Amniotic stem cell (primary cell): ENCODE measurements at regions not wholly inside any gene's neighbourhood (a gene's known extent, or its start where the extent isn't known, plus 50 kb on each side); places are given as distances from the start of the nearest gene placed in this dataset.
"Not testable (repeated sequence)": the region's sequence is repeated elsewhere in the genome, so short reads cannot be mapped to it uniquely, and the experiment has no call there.

Experiments
- DNase-seq: peaks from one replicate; lab custom pipeline; 2025; lab: John Stamatoyannopoulos, UW

DNA sequence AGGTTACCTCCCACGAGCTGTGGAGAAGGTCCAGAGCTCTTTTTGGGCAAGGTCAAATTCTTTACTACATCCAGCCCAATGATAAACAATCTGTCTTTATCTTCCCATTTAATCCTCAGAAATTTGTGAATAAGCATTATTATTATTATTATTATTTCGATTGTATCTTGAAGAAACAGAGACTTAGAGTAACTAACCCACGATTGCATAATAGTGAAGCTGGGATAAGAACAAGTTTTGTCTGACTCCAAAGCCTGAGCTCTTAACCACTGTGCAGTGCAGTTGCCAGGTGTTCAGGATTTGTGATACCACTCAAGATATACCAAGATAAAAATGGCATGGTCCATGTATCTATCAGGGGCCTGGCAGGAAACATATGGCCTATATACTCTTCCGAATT lies 166.5 kb upstream of the LDB2 start:
- DNase-seq = no peak

DNA sequence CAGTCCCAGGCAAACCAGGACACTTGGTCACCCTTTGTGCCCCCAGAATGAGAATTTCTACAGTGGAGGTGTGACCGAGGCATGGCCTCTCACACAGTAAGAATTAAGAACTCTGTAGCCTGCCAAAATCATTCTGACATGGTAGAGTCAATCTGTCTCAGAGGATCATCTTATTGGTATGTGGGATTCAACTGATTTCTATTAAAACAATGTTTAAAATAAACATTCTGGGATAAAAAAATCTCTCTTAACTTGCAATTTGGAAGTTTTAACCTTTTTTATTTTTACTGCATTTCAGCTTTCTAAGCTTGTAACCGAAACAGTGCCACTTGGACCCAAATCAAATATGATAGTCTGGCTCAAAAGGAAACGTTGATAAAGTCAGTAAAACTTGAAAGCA lies 165.4 kb upstream of the LDB2 start:
- peak; percentile 26 for DNase-seq

DNA sequence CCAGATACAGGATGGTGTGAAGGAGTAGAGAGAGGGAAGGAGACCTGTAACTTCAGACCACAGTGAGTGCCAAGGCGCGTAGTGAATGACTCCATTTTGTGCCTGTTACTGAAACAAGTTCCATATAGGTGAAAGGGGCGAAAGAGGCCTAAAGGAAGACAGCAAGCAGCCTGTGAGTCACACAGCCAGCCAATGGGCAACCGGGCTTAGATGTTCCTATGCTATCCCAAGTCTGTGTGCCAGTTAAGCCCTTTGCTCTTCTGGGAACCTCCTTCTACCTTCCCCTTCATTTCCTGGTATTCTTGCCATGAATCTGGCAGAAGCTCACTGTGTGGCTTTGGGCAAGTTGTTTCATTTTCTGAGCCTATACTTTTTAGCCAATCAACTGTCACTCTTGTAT lies 161.8 kb upstream of the LDB2 start:
- DNase-seq = no peak

DNA sequence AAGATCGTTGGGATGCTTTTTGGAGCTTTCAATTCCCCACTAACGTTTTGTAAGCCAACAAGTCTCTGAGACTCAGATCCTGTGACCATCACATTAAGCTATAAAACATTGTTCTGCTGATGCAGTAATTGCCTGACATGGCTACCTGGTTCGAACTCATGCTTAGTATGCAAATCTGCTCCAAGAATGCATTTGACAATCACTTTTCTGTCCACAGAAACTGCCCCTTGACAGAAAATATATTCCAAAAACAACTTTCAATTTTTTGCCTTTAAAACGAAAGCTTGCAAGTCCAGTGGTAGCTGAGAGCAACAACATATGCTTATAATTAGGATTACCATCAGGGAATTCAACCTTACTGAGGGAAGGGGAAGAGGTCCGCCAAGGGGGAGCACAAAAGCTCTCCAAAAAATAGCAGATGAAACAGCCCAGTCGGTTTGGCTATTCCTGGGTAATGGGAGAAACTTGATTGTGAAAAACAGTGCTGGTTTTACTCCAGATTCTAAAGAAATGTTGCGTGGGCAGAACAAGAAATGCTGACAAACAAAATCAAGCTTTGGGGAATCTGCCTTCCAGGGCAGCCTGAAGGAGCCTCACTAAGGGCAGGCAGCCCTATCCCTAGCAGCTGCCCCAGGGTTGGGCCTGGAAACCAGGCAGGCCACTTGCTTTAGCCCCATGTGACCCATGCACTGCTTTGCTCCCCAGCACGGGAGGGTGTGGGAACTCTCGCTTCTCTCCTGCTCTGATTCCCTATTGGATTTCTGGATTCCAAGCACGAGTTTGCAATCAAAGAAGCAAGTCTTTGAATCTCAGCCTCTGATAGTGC lies 160.7 kb upstream of the LDB2 start:
- peak; percentile 15 for DNase-seq

DNA sequence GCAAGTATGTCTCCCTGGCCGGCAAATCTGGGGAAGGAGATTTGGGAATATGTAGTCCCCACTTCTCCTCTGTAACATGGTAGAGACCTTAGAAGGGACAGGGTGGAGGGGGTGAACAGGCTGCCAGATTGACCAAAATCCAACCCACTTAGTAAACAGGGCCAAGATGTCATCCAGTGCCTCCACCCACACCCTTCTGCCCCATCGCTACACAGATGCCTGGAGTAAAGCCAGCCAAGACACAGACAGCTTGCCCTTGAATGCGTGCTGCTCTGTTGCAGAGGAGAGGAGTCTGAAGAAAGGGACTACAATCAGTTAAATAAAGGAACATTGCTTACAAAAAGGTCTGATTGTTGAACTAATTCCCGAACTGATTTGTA lies 160.1 kb upstream of the LDB2 start:
- DNase-seq = peak; percentile 12

DNA sequence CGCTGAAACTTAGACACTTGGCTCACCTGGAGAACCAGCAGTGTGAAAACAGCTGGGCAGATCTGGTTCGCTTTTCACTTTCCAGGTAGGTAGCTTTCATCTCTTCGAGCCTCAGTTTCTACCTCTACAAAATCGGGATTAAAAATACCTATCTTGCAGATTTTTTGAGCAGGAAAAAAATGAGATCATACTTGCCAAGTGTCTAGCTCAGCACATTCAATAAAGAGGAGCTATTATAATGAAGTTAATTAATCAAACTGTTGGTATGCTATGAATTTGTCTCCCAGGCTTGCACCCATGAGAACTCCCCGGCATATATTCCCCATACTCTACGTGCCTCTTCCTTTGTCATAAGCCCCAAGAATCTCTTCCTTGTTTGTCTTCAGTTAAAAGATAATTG lies 158.6 kb upstream of the LDB2 start:
- no peak for DNase-seq

DNA sequence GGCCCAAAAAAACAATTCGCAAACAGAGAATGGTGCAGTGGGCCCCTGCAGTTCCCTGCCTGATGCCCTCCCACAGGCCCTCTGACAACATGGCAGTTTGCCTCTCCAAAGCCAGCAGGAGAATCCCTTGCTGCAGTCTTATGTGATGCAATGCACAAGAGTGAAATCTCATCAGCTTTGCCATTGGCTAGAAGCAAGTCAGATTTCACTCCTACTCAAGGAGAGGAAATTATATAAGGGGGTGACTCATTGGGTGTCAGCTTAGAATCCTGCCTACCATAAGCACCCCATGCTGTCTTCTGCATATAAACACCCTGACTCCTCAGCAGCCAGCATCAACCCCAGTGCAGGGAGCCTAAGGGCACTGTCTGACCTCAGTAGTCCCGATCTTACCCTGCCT lies 157.3 kb upstream of the LDB2 start:
- DNase-seq = peak; percentile 53

DNA sequence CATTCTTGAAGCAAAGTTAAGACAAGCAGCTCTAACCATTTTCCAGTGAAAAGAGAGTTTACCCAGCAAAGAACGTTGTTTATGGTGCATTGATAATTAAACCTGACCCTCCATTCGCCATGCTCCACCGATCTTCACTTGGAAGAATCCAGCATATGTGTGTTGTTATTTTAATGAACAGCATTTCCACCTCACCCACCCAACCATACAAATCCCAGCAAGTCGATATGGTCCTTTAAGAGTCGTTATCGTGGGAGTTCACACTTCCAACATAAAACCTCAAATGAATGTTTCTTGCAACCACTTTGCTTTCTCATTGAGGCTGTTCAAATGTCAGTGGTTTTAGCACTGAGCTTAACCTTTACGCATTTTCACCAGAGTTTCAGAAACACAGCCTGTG lies 147.4 kb upstream of the LDB2 start:
- no peak for DNase-seq

DNA sequence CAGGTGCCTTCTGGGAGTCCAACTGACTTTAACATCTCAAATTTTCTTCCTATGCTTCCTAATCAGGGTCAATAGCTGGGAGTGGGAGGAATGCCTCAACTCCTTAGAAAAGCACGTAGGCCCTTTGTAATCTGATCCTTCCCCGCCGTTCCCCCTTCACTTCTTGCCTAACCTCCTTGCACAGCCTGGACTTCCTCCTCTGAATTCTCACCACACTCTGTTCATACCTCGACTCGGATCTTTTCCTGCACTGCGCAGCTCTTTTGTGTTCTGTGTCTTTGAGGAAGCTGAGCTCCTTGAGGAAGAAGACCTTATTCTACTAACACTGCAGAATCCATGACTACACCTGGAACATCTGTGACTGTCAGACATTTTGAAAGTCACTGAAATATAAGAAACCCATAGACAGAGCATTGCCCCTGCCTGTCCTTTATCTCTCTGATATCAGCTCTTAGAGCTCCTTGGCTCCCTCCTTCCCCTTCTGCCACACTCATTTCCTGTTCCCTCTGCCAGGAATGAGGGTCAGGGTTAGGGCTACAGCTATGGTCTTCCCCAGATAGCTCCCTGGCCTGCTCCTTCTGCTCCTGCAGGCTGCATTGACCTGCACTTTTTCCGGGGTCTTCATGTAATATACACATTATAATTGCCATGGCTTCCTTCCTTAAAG lies 140.2 kb upstream of the LDB2 start:
- DNase-seq = no peak

DNA sequence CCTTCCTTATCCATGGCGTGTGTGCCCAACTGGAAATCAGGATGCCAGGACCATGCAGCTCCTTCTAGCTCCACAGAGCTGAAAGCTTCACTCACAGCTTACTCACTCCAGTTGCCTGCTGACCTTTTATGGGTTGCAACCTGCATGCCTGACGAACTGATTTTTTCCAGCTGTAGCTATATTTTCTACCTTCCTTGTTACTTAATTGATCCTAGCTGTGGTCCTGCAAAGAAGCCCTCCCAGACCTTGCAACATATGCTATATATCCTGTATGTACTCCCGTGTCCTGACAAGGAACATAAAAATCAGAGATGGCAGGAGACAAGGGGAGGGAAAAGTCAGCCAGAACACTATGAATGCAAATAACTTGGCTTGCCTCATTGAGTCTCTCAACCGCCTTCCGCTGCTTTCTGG lies 135.3 kb upstream of the LDB2 start:
- DNase-seq = no peak

DNA sequence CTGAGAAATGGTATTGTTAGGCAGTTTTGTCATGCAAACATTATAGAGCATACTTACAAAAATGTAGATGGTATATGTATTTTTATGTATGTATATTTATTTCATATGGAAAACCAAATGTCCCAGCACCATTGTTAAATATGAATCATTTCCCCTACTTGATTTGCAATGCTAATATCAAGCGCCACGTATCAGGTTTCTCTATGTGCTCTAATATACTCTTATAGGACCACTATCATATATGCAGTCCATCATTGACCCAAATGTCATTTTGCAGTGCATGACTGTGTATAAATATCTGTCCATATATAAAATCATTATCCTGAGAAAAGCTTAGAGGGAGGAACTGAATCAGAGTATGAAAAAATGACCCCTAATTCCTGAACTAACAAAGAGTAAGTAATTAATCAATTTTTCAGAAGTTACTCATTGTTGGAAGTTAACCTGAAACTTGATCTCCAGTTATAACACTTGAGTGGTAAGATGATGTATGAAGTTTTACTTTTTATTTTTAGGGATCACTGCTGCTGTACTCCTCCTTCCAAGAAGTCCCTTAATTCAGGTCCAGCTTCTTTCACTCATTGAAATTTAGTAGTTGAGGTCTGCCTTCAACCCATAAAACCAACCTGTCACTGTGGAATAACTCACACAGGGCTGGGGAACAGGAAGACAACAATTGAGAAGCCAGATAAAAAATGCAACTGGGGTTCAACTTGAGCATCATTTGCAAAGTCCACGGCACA lies 134.8 kb upstream of the LDB2 start:
- DNase-seq = no peak

DNA sequence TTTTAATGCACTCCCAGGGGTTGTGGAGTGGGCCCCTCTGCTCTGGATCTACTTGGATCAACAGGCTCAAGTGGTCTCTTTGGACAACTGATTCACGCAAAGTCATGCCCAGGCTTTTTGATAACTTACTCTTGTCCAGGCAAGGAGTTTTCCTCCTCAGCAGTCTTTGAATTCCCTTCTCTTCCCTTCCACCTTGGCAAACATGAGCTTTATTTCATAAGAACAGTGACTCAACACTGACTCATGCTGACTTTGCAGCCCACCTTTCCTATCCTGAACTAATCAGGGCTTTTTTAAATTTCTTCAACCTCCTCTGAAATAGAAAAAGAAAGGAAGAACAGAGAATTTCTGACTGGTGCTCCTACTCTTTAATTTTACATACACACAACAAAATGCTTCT lies 132.1 kb upstream of the LDB2 start:
- DNase-seq = peak; percentile 52

DNA sequence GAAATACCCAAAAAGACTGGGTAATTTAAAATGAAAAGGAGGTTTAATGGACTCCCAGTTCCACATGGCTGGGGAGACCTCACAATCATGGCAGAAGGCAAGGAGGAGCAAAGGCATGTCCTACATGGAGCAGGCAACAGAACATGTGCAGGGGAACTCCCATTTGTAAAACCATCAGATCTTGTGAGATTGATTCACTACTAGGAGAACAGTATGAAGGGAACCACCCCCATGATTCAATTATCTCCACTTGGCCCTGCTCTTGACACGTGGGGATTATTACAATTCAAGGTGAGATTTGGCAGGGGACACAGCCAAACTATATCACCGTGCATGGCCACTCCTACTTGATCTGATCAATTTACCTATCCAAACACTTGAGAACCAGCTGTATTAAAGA lies 131.5 kb upstream of the LDB2 start:
- DNase-seq = no peak

DNA sequence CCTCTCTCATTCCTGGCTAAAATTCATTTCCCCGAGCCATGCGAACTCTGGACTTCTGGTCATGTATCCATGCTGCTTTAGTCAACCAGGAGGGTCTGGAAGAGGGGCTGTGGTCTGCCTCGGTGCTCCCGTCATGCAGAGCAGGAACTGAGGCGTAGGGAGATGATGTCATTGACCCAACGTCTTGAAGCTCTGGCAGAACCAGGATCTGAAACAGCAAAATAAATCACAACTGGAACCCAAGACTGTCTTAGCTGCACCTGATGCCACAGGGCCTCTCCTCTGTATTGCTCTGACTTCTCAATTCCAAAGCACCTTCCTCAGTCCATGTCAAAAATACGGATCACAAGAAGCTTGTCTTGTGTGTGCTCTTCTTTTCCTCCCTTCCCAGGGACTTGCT lies 131.0 kb upstream of the LDB2 start:
- no peak for DNase-seq

DNA sequence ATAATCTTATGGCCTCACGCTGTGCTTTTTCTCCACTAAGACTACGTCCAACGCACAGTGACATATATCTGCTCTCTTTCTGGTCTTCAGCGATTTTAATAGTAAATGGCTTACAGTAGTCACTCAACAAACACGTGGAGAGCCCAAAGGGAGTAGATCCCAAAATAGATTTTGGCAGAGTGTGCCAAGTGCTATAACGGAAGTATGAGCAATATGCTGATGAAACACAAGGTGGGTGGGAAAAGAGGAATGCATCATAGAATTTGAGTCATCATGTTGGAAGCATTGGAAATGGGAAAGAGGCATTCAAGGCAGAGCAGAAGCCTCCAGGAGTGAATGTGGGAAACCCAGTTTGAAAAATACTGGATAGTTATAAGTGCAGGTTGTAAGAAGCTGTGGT lies 129.1 kb upstream of the LDB2 start:
- DNase-seq = peak; percentile 84

DNA sequence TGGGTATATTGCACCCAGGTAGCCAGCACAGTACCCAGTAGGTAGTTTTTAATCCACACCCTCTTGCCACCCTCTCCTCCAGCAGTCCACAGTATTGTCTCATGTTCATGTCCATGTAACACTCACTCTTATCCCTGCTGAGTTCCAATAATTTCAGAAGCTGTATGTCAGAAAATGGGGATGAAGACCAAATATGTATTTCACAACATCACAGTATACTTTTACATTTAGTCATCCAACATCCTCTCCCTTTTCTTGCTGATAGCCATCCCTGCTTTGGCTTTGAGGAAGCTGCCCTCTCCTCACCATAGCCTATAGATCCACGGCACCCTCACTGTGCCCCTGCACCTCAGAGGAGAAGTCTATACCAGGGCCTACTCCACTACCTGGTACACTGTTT lies 126.0 kb upstream of the LDB2 start:
- DNase-seq = no peak

DNA sequence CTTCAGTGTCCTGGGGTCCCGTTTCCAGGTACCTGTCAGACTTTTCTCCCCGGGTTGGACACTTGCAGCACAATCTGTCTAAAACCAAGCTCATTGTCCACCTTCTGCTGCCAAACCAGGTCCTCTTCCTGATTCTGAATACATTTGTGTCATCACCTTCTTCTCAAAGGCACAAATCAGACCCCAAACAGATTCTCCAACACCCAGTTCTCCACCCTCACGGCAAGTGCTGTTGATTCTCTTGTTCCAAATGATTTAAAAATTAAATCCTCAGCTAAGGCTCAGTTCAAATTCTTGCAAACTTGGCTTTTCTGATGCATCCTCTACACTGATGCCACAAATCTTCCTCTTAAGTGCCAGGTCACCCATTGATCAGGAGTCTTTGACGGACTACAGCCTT lies 122.5 kb upstream of the LDB2 start:
- no peak for DNase-seq

DNA sequence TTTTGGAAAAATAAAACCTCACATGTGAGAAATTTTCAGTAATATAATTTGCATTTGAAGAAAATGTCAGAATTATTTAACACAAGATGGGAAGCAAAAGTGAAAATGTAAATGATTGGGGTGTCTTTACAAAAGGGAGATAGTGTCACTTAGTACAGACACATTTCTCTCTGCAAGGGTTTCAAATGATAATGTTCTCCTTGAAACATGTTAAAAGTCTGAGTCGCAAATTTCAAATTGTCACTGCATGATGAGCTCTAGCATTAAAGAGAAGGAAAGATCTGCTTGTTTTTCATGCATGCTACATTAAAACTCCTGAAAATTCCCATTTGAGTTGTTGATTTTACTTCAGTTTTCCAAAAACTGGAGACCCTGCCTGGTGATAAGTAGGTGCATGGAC lies 122.0 kb upstream of the LDB2 start:
- DNase-seq = no peak

DNA sequence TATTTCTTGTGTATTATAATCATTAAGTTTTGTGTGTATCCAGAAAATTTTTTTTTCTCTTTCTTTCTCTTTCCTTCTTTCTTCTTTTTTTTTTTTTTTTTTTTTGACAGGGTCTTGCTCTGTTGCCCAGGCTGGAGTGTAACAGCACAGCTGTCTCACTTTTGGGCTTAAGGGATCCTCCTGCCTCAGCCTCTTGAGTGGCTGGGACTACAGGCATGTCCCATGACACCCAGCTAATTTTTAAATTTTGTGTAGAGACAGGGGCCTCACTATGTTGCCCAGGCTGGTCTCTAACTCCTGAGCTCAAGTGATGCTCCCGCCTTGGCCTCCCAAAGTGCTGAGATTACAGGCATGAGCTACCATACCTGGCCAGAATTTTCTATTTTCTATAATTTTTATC lies 120.2 kb upstream of the LDB2 start:
- DNase-seq = not testable (repeated sequence)

DNA sequence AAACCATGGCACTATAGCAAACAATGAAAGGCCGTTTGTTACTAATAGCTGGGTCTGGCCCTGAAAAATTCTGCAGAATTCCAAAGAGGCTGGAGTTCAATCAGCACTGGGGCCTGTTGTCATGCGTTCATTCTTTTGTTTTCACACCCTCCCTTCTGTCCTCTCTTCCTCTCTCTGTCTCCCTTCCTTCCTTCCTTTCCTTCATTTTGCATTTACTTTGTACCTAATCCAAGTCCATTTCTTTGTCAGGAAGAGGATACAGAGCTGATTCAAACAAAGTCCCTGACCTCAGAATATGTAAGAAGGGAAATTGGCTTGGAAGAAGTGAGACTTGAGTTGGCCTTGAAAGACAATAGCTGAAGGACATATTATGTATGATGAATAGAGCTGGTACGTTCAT lies 119.6 kb upstream of the LDB2 start:
- no peak for DNase-seq

DNA sequence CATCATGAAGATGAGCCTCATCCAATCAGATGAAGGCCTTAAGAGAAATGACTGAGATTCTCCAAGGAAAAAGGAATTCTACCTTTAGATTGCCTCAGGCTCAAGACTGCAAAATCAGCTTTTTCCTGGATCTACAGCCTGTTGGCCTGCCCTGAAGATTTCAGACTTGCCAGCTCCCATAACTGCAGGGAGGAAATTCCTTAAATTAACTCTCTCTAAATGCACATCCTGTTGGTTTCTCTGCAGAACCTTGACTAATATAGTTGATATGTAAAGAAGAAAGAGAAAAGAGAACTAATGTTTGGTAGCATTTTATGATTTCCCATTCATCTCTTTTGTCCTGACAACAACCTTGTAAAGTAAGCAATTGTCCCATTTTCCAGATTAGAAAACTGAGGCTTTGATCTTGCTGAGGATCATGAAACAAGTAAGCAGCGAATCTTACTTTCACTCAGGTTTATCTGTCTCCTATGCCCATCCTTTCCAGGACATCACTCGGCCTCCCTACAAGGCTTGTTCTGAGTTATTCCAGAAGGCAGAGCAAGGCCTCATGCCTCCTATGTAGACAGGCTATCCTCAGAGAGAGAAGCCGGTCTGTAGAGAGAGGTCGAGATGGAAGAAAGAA lies 115.0 kb upstream of the LDB2 start:
- peak; percentile 40 for DNase-seq

DNA sequence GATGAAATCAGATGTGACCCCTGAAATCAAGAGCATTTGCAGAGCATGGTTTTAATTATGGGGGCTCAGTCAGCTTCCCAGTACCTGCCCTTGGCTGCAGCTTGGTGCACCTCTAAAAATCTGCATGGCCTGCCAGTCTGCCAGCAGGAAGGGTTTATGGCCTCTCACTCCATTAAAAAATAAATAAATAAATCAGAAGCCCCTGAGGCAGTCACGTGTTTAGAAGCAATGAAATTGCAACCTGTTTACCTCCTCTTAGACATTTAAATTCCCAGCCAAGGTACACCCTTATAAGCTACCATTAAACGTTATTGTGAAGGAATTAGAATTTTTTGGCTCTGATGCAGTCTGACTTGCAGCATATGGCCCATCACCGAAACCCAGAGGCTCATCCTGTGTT lies 114.0 kb upstream of the LDB2 start:
- no peak for DNase-seq
